ENCODE measurements at regions not wholly inside any gene's neighbourhood (a gene's known extent, or its start where the extent isn't known, plus 50 kb on each side); places are given as distances from the start of the nearest gene placed in this dataset.

DNA sequence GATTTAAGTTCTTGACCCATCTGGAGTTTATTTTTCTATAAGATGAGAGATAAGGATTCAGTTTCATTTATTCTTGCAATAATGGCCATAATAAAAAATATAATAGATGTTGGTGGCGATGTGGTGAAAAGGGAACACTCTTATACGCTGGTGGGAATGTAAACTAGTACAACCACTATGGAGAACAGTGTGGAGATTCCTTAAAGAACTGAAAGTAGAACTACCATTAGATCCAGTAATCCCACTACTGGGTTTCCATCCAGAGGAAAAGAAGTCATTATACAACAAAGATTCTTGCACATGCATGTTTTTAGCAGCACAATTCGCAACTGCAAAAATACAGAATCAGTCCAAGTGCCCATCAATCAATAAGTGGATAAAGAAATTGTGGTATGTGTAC, 1040.5 kb upstream of the GYPC start:
- Histone ChIP-seq H3K27me3 (ENCODE audit: insufficient read depth, low read length) (no peaks in the 10 kb centered on the region), H3K4me3 (ENCODE audit: low read depth, low read length, poor library complexity, severe bottlenecking) (no peak overlapping the region), H3K36me3 (ENCODE audit: insufficient read depth, low read length) (no peaks in the 10 kb centered on the region), H3K9me2 (ENCODE audit: low read depth, low read length) (no peaks in the 10 kb centered on the region), H3K27ac (ENCODE audit: low read depth, low read length, poor library complexity, severe bottlenecking) (no peak overlapping the region), H2AFZ (ENCODE audit: low read length) (no peak overlapping the region), H3K4me1 (ENCODE audit: insufficient read depth, low read length, severe bottlenecking) (no peaks in the 10 kb centered on the region), H3K4me2 (ENCODE audit: low read length) (no peak overlapping the region), H3K9me3 (ENCODE audit: low read length) (no peaks in the 10 kb centered on the region), H3K79me2 (ENCODE audit: insufficient read depth, low read length) (no peaks in the 10 kb centered on the region), H4K20me1 (ENCODE audit: insufficient read depth, low read length) (no peaks in the 10 kb centered on the region), H3F3A (ENCODE audit: insufficient read depth, low read length) (no peaks in the 10 kb centered on the region), H3K9ac (ENCODE audit: low read length) (no peak overlapping the region)
- TF ChIP-seq EZH2 (IDR thresholded peaks at IDR 0.05; ENCODE audit: borderline replicate concordance, low read length), result no peak
- TF ChIP-seq, protein P1, sequence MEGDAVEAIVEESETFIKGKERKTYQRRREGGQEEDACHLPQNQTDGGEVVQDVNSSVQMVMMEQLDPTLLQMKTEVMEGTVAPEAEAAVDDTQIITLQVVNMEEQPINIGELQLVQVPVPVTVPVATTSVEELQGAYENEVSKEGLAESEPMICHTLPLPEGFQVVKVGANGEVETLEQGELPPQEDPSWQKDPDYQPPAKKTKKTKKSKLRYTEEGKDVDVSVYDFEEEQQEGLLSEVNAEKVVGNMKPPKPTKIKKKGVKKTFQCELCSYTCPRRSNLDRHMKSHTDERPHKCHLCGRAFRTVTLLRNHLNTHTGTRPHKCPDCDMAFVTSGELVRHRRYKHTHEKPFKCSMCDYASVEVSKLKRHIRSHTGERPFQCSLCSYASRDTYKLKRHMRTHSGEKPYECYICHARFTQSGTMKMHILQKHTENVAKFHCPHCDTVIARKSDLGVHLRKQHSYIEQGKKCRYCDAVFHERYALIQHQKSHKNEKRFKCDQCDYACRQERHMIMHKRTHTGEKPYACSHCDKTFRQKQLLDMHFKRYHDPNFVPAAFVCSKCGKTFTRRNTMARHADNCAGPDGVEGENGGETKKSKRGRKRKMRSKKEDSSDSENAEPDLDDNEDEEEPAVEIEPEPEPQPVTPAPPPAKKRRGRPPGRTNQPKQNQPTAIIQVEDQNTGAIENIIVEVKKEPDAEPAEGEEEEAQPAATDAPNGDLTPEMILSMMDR (IDR thresholded peaks at IDR 0.05; ENCODE audit: low read length), result no peak

DNA sequence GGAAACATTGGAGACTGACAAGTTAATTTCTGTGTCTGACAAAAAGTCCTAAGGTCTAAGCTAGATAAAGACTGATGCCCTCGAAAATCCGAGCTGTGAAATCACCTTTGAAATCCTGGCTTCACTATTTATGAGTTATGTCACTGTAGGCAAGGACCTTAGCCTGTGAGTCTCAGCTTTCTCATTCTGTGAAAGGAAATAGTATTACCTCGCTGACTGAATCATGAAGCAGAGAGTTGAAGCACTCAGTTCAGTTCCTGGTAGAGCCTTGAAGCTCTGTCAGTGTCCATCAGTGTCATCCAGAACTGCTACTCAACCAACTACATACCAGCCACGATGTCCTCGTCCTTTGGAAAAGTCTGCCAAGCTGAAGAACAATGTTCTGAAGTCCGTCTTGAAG, 1025.6 kb upstream of the GYPC start:
- TF ChIP-seq, protein P1 (IDR thresholded peaks at IDR 0.05; ENCODE audit: low read length), result no peak
- TF ChIP-seq EZH2 (IDR thresholded peaks at IDR 0.05; ENCODE audit: borderline replicate concordance, low read length), result no peak
- no peaks in the 10 kb centered on the region for H3F3A ChIP-seq (ENCODE audit: insufficient read depth, low read length)
- H4K20me1 ChIP-seq (ENCODE audit: insufficient read depth, low read length), result no peaks in the 10 kb centered on the region
- H3K27me3 ChIP-seq (ENCODE audit: insufficient read depth, low read length), result no peaks in the 10 kb centered on the region
- H3K27ac ChIP-seq (ENCODE audit: low read depth, low read length, poor library complexity, severe bottlenecking), result no peak overlapping the region
- no peak overlapping the region for H3K9ac ChIP-seq (ENCODE audit: low read length)
- no peak overlapping the region for H3K4me2 ChIP-seq (ENCODE audit: low read length)
- H2AFZ ChIP-seq (ENCODE audit: low read length), result no peak overlapping the region
- no peak overlapping the region for H3K4me3 ChIP-seq (ENCODE audit: low read depth, low read length, poor library complexity, severe bottlenecking)
- H3K9me2 ChIP-seq (ENCODE audit: low read depth, low read length), result no peaks in the 10 kb centered on the region
- no peaks in the 10 kb centered on the region for H3K36me3 ChIP-seq (ENCODE audit: insufficient read depth, low read length)
- no peaks in the 10 kb centered on the region for H3K79me2 ChIP-seq (ENCODE audit: insufficient read depth, low read length)
- H3K9me3 ChIP-seq (ENCODE audit: low read length), result no peaks in the 10 kb centered on the region
- H3K4me1 ChIP-seq (ENCODE audit: insufficient read depth, low read length, severe bottlenecking), result no peaks in the 10 kb centered on the region

DNA sequence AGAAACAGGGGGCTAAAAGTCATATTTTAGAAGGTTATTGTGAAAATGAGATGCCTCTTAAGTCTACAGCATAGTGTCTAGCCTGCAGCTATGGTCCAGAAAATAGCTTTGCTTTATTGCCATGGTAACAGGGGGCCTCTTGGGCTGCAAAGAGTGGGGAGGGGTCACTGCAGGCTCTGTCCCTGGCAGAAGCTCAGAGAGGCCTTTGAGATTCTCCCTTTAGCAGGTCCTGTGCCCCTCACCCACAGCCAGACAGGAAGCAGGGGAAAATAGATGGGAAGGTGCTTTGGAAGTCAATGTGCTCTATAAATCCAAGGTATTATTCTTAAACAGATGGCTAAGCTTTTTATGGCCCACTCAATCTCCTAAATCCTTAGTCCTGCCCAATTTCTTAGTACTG, 1021.3 kb upstream of the GYPC start:
- no peaks in the 10 kb centered on the region for H3K79me2 ChIP-seq (ENCODE audit: insufficient read depth, low read length)
- no peak overlapping the region for H3K4me2 ChIP-seq (ENCODE audit: low read length)
- H3K9ac ChIP-seq (ENCODE audit: low read length), result no peak overlapping the region
- no peak overlapping the region for H3K27ac ChIP-seq (ENCODE audit: low read depth, low read length, poor library complexity, severe bottlenecking)
- H3F3A ChIP-seq (ENCODE audit: insufficient read depth, low read length), result no peaks in the 10 kb centered on the region
- no peak overlapping the region for H2AFZ ChIP-seq (ENCODE audit: low read length)
- no peak for TF ChIP-seq EZH2 (IDR thresholded peaks at IDR 0.05; ENCODE audit: borderline replicate concordance, low read length)
- TF ChIP-seq, protein P1 (IDR thresholded peaks at IDR 0.05; ENCODE audit: low read length), result no peak
- H3K36me3 ChIP-seq (ENCODE audit: insufficient read depth, low read length), result no peaks in the 10 kb centered on the region
- no peaks in the 10 kb centered on the region for H3K4me1 ChIP-seq (ENCODE audit: insufficient read depth, low read length, severe bottlenecking)
- no peaks in the 10 kb centered on the region for H3K27me3 ChIP-seq (ENCODE audit: insufficient read depth, low read length)
- no peak overlapping the region for H3K4me3 ChIP-seq (ENCODE audit: low read depth, low read length, poor library complexity, severe bottlenecking)
- no peaks in the 10 kb centered on the region for H4K20me1 ChIP-seq (ENCODE audit: insufficient read depth, low read length)
- no peaks in the 10 kb centered on the region for H3K9me2 ChIP-seq (ENCODE audit: low read depth, low read length)
- no peaks in the 10 kb centered on the region for H3K9me3 ChIP-seq (ENCODE audit: low read length)
